ENCODE measurements at regions not wholly inside any gene's neighbourhood (a gene's known extent, or its start where the extent isn't known, plus 50 kb on each side); places are given as distances from the start of the nearest gene placed in this dataset.

GRCh38 chr17:70276906-70277305 lies 107.6 kb downstream of the KCNJ2 start:
- Histone ChIP-seq H3K4me3 (no peak overlapping the region), H3K27ac (no peak overlapping the region), H3K36me3 (no peaks in the 10 kb centered on the region), H3K27me3 (no peaks in the 10 kb centered on the region), H3K4me1 (no peaks in the 10 kb centered on the region), H3K9me3 (no peaks in the 10 kb centered on the region)
- TF ChIP-seq CTCF (IDR thresholded peaks at IDR 0.05) (no peak), POLR2A (IDR thresholded peaks at IDR 0.05) (no peak)
- no peak for DNase-seq
- intact Hi-C loops (cut with DNase I) = no loop called here
- WGBS (ENCODE audit: insufficient coverage, low coverage, low lambda C conversion rate, missing lambda C conversion rate) = 61% methylated on average over 2 of the region's 2 CpGs
- no peak for ATAC-seq

DNA sequence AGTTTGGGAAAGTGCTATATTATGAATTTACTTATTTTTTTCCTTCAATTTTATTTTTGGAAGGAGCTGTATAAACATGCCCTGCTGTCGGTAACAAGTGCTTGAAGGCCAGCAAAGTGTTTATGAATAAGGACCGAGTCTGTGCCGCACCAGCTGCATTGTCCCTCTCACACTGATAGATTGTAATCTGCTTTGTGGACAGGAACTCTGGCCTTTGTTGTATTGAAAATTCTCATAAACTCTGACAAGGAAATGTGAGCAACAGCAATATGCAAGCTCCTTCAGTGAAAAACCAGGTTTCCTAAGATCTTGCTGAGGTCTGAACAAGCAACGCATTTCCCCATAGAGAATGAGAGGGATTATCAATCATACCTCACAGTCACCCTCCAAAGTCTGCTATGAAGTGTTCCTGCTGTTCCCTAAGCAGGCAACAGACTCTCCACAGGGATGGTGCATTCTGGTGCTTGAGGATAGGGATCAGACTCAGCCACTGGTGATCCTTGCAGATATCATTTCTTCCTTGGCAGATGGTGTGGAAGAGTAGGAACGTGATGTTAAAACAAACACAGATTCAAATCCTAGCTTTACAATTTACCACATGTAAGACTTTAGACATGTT lies 109.6 kb downstream of the KCNJ2 start:
- no peaks in the 10 kb centered on the region for H3K9me3 ChIP-seq
- no peak overlapping the region for H3K4me3 ChIP-seq
- TF ChIP-seq CTCF (IDR thresholded peaks at IDR 0.05) = no peak
- no peak for TF ChIP-seq POLR2A (IDR thresholded peaks at IDR 0.05)
- no peak overlapping the region for H3K27ac ChIP-seq
- ATAC-seq (no peak), DNase-seq (no peak)
- intact Hi-C loops (cut with DNase I) = no loop called here
- H3K36me3 ChIP-seq = no peaks in the 10 kb centered on the region
- H3K27me3 ChIP-seq = no peaks in the 10 kb centered on the region
- 53% methylated on average over 5 of the region's 5 CpGs for WGBS (ENCODE audit: insufficient coverage, low coverage, low lambda C conversion rate, missing lambda C conversion rate)
- no peaks in the 10 kb centered on the region for H3K4me1 ChIP-seq

DNA sequence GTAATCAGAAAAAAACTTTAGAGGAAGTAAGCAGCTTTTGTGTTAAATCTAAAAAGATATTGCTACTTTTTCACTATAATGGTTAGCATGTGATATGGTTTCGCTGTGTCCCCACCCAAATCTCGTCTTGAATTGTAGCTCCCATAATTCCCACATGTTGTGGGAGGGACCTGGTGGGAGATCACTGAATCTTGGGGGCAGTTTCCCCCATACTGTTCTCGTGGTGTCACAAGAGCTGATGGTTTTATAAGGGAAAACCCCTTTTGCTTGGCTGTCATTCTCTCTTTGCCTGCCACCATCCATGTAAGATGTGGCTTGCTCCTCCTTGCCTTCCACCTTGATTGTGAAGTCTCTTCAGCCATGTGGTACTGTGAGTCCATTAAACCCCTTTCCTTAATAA lies 117.1 kb downstream of the KCNJ2 start:
- H3K36me3 ChIP-seq = no peaks in the 10 kb centered on the region
- H3K9me3 ChIP-seq = no peaks in the 10 kb centered on the region
- H3K27me3 ChIP-seq = no peaks in the 10 kb centered on the region
- TF ChIP-seq POLR2A (IDR thresholded peaks at IDR 0.05) (no peak), CTCF (IDR thresholded peaks at IDR 0.05) (no peak)
- no peaks in the 10 kb centered on the region for H3K4me1 ChIP-seq
- no peak for ATAC-seq
- intact Hi-C loops (cut with DNase I) = no loop called here
- DNase-seq = no peak
- H3K27ac ChIP-seq = no peak overlapping the region
- 42% methylated on average over 3 of the region's 3 CpGs for WGBS (ENCODE audit: insufficient coverage, low coverage, low lambda C conversion rate, missing lambda C conversion rate)
- H3K4me3 ChIP-seq = no peak overlapping the region

DNA sequence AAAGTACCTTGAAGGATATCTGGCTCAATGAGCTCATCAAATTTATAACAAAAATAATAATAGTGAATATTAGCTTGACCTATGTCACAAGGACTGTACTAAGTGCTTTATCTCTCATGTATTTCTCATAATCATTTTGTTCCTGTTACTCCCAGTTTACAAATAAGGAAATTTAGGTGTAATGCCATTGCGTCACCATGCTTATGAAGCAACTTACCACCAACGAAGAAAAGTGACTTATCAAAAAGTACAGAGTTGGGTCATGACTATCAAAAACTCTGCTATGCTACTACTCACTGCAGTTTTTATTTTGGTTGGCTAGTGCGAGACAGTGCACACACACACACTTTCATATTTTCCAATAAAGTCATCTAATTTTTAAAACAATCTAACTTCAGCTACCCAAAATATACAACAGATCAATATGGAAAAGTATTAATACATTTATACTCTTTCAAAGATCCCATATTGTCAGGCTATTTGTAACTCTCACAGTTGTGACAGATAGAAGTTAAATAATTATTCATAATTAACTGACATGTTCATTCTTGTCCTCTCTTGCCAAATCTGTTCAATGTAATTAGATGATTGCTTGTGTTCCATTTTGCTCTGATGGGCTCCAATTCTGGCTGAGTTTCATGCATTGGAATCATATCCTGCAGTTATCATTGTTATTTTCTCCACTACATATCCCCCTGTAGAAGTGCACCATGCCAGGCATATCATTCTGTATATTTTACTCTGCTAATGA lies 119.4 kb downstream of the KCNJ2 start:
- WGBS (ENCODE audit: insufficient coverage, low coverage, low lambda C conversion rate, missing lambda C conversion rate) = 37% methylated on average over 3 of the region's 3 CpGs
- Histone ChIP-seq H3K4me1 (no peaks in the 10 kb centered on the region), H3K27ac (no peak overlapping the region), H3K36me3 (no peaks in the 10 kb centered on the region), H3K9me3 (no peaks in the 10 kb centered on the region), H3K4me3 (no peak overlapping the region), H3K27me3 (no peaks in the 10 kb centered on the region)
- DNase-seq (no peak), ATAC-seq (no peak)
- intact Hi-C loops (cut with DNase I) = no loop called here
- TF ChIP-seq POLR2A (IDR thresholded peaks at IDR 0.05) (no peak), CTCF (IDR thresholded peaks at IDR 0.05) (no peak)
